IPS DF 4.7 (cell line): ENCODE measurements at regions not wholly inside any gene's neighbourhood (a gene's known extent, or its start where the extent isn't known, plus 50 kb on each side); places are given as distances from the start of the nearest gene placed in this dataset.
"Not testable (repeated sequence)": the region's sequence is repeated elsewhere in the genome, so short reads cannot be mapped to it uniquely, and the experiment has no call there.

Experiments
- DNase-seq: peaks from one replicate; pipeline ENCODE4 v3.0.0-alpha.2; 2013; ENCODE audit warnings: low spot score; ENCODE audit errors: extremely low read depth

DNA sequence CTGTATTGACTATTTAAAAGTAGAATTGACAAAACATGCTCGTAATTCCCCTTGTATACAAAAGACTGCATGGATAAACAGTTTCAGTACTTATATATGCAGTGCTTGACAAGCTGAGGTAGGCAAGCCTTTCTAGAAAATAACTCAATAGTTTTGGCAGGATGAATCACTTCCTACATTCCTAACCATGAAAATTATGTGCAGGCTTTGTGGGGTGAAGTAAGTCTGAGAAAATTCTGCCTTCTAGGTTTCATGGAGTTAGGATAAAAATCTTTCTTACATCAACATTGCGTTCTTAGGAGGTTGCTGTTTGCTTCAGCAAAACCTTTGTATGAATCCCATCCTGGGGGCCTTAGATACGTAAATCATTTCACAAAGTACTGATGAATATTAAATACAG lies 801.4 kb upstream of the EYS start:
- DNase-seq: no peak

DNA sequence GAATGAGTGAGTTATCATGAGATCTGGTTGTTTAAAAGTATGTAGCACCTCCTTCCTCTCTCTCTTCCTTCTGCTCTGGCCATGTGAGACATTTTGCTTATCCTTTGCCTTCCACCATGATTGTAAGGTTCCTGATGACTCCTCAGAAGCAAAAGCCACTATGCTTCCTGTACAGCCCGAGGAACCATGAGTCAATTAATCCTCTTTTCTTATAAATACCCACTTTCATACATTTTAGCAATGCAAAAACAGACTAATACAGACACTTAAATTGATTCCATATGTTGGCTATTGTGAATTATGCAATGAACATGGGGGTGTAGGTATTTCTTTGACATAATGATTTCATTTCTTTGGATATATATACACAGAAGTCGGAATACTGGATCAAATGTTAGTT lies 792.8 kb upstream of the EYS start:
- DNase-seq: no peak

DNA sequence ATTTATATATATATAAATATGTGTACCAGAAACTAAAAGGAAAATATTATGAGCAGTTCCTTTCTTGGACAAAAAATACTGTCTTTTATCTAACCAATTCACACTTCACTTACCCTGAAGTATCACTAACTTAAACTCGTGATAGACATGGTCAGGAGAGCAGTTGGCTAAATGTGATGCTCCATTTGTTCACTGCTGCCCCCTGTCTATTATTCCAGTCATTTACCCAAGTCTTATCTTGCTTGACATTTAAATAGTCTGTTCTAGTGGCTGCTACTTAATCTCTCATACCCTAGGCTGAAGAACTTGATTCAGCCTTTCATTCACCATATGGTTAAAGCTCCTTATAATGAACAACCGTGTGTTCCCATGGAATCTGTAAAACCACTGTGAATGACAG lies 789.6 kb upstream of the EYS start:
- peak; percentile 2 for DNase-seq

DNA sequence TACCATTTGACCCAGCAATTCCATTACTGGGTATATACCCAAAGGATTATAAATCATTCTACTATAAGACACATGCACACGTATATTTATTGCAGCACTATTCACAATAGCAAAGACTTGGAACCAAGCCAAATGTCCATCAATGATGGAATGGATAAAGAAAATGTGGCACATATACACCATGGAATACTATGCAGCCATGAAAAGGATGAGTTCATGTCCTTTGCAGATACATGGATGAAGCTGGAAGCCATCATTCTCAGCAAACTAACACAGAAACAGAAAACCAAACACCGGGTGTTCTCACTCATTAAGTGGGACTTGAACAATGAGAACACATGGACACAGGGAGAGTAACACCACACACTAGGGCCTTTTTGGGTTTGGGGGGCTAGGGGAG lies 787.6 kb upstream of the EYS start:
- DNase-seq: not testable (repeated sequence)

DNA sequence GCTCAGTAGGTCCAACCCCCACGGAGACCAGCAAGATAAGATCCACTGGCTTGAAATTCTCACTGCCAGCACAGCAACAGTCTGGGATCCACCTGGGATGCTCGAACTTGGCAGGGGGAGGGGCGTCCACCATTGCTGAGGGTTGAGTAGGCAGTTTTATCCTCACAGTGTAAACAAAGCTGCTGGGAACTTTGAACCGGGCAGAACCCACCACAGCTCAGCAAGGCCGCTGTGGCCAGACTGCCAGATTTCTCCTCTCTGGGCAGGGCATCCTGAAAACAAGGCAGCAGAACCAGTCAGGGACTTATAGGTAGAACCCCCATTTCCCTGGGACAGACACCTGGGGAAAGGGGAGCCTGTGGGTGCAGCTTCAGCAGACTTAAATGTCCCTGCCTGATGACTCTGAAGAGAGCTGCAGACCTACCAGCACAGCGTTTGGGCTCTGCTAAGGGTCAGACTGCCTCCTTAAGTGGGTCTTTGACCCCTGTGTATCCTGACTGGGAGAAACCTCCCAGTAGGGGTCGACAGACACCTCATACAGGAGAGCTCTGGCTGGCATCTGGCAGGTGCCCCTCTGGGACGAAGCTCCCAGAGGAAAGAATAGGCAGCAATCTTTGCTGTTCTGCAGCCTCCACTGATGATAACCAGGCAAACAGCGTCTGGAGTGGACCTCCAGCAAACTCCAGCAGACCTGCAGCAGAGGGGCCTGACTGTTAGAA lies 782.4 kb upstream of the EYS start:
- no peak for DNase-seq

DNA sequence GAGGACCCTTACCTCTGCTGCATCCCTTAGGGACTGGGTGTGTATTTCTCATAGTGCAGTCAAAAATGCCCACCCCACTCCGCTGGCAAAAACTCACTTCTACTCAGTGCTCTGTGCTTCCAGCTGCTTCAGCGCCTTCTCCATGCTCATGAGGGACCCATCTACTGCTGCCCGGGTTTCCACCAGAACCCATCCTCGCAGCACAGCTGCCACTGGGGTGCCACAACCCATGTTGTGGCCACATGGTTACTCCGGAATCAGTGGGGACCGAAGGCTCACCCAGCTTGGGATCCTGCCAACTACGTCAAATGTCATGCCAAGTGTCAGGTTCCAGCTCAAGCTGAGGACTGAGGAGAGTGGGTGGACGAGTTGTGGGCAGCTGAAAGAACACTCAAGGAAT lies 774.2 kb upstream of the EYS start:
- no peak for DNase-seq

DNA sequence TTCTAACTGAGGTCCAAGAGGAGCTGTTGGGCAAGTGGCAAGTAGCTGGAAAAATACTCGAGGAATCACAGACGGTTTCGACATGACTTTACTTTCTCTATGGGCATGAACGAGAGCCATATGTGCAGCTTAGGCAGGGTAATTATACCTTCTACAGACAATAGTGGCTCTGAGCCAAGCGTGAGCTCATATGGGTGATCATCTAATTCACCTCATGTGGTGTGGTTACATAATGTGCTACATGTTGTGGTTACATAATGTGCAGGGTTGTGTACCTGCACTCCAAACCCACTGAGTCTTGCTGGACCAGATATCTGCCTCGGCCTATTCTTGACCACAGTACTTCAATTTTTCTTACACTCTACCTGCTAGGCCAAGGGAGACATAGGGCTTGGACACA lies 771.7 kb upstream of the EYS start:
- no peak for DNase-seq

DNA sequence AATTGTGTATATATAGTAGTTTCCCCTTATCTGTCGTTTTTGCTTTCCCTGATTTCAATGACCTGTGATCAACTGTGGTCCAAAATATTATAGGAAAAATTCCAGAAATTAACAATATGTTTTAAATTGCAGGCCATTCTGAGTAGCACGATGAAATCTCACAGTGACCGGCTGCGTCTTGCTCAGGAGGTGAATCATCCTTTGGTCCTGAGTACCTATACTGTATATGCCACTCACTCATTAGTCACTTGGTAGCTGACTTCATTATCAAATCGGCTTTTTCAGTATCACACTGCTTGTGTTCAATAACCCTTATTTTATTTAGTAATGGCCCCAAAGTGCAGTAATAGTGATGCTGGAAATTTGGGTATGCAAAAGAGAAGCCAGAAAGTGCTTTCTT lies 728.3 kb upstream of the EYS start:
- DNase-seq: no peak

GRCh38 chr6:66429210-66429609 lies 722.2 kb upstream of the EYS start:
- no peak for DNase-seq

DNA sequence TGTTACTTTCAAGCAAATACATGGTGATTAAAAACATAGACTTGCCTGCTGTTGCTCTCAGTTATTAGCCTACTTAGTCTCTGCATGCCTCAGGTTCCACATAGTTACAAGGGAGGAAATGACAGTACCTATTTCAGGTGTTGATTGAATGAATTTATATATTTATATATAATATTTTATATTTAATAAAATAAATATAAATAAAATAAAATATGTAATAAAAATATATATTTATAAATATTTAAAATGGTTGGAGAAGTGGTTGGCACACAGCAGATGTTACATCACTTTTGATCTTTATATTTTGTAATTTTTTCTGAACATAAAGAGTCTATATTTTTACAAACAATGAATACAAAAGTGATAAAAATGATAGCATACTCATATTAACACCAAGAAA lies 716.0 kb upstream of the EYS start:
- no peak for DNase-seq

DNA sequence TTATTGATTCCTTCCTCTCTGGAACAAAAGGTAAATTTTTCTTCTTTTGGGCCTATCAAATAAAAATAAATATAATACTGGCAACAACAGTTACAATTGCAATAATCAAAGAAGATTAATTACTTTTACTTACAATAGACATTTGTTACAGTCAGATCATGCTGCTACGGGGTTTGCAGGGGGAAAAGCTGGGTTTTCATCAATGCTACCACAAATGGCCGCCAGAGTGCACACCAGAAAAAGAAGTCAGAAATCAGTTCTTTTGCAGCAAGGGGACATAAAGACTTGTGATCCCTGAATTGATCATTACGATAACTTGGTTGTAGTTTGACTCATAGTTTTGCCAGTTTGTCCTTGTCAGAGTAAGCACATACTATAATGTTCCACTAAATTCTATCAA lies 714.5 kb upstream of the EYS start:
- DNase-seq: no peak

GRCh38 chr6:66418906-66419305 lies 711.9 kb upstream of the EYS start:
- no peak for DNase-seq

GRCh38 chr6:66403966-66404365 lies 696.9 kb upstream of the EYS start:
- DNase-seq: no peak

GRCh38 chr6:66402873-66403272 lies 695.8 kb upstream of the EYS start:
- no peak for DNase-seq

GRCh38 chr6:66396549-66396948 lies 689.5 kb upstream of the EYS start:
- DNase-seq: no peak

DNA sequence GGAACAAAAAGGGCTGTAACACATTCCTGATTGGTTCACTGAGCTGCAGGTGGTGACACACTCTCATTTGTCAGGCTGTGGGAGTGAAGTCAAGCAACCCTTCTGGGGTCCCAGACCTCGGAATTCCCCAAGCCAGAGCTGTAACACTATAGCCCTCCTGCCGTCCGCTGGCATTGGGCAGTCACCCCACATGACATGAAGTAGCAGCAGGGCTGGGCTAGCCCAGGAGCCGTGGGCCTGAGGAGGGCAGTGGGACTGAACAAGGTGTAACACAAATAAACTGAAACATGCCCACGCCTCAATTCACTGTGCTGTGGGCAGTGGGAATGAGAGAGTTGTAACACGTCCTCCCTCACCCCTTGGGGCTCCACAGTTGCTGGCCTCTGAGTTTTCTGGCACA lies 689.1 kb upstream of the EYS start:
- DNase-seq: no peak

DNA sequence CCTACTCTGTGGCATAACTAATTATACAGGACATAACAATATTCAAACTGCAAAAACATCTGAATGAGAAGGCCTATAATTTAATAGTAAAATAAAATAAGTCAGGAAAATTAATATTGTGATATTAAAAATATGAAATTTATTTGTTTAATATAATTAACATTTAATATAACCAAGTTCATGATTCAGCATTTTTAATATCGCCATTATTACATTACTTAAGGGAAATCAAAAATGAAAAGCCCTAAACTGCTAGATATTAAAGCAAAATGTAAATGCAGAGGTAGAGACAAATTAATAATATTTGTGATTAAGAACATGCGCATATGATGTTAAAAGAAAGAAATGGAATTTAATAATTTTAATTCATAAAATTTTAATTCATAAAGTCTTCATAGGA lies 683.4 kb upstream of the EYS start:
- no peak for DNase-seq

DNA sequence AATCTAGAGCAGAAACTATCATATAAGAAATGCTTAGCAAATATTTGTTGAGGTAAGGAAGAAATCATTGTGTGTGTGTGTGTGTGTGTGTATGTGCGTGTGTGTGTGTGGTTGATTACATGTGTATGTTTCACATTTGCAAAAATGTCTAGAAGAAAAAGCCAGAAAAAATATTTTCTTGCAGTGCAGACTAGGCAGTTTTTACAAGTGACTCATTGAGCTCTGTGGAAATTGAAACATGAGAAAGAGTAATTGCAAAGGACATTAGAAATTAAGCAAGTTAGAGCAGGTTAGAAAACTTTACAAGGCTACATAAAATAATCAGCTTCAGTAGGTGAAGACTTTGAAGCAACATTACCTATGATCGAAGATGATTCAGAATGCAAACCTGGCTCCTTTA lies 669.0 kb upstream of the EYS start:
- DNase-seq: no peak

GRCh38 chr6:66369407-66369806 lies 662.4 kb upstream of the EYS start:
- DNase-seq: no peak

- DNase-seq: no peak
Measured at GRCh38 chr6:66362888-66363287, 655.9 kb upstream of the EYS start.

DNA sequence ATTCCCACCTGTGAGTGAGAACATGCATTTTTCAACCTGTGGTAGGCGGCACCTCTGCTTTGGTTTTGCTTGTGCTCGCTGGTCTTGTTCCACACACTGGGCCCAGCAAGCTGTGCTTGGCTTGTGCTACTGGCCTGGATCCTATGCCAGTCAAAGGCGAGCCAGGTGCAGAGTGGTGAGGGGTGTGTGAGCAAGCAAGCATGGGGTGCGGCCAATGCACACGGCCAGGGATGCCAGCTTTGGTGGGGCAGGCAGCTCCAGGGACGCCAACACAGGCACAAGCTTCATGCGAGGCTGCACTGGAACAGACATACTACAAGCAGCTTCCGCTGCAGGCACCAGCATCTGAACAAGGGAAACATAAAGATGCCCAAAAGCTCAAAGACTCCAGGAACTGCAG lies 654.9 kb upstream of the EYS start:
- no peak for DNase-seq

GRCh38 chr6:66357781-66358180 lies 650.8 kb upstream of the EYS start:
- no peak for DNase-seq

GRCh38 chr6:66355471-66355870 lies 648.4 kb upstream of the EYS start:
- no peak for DNase-seq

DNA sequence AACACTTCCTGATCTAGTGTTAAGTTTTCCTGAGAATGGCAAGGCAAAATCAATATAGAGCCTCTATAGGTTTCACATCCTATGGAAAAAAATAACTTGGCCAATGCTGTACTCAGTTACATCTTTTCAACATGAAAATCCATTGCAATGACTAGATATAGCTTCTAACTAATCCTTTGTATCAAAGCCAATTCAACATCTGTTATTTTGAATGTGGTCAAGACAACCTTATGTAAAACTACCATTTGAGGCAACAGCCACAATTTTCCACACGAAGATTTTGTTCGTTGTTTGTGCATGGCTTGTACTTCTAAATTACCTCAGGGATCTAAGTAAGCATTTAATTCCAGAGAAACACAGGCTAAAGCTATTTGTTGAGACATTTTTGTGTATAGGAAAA lies 637.8 kb upstream of the EYS start:
- DNase-seq: no peak
